Ishikawa (cell line): ENCODE measurements at regions not wholly inside any gene's neighbourhood (a gene's known extent, or its start where the extent isn't known, plus 50 kb on each side); places are given as distances from the start of the nearest gene placed in this dataset.

ENCODE experiments used
- CEBPB ChIP-seq: IDR thresholded peaks from 2 replicates; pipeline ENCODE4 v1.6.1; 2012
- CREB1 ChIP-seq: IDR thresholded peaks from 2 replicates; pipeline ENCODE4 v1.6.1; 2012; ENCODE audit warnings: low read depth
- EGR1 ChIP-seq: IDR thresholded peaks from 2 replicates; pipeline ENCODE4 v1.6.1; 2012
- EP300 ChIP-seq: IDR thresholded peaks from 2 replicates; pipeline ENCODE4 v1.6.1; 2012; ENCODE audit warnings: borderline replicate concordance
- FOXM1 ChIP-seq: IDR thresholded peaks from 2 replicates; pipeline ENCODE4 v1.6.1; 2012; ENCODE audit warnings: low read depth, borderline replicate concordance
- NFIC ChIP-seq: IDR thresholded peaks from 2 replicates; pipeline ENCODE4 v1.6.1; 2012
- RAD21 ChIP-seq: IDR thresholded peaks from 2 replicates; pipeline ENCODE4 v1.6.1; 2012; ENCODE audit warnings: low read depth
- TAF1 ChIP-seq: IDR thresholded peaks from 2 replicates; pipeline ENCODE4 v1.6.1; 2012; ENCODE audit warnings: low read depth, mild to moderate bottlenecking
- TCF12 ChIP-seq: IDR thresholded peaks from 2 replicates; pipeline ENCODE4 v1.6.1; 2012; ENCODE audit warnings: low read depth
- TEAD4 ChIP-seq: IDR thresholded peaks from 2 replicates; pipeline ENCODE4 v1.6.1; 2012
- YY1 ChIP-seq: IDR thresholded peaks from 2 replicates; pipeline ENCODE4 v1.6.1; 2012; ENCODE audit warnings: low read depth
- ZBTB7A ChIP-seq: IDR thresholded peaks from 2 replicates; pipeline ENCODE4 v1.6.1; 2012; ENCODE audit warnings: low read depth
- TF ChIP-seq, protein P1 (sequence below): IDR thresholded peaks from 2 replicates; pipeline ENCODE4 v1.6.1; 2012
- TF ChIP-seq, protein P2 (sequence below): IDR thresholded peaks from 2 replicates; pipeline ENCODE4 v1.6.1; 2012; ENCODE audit warnings: low read depth, mild to moderate bottlenecking
- TF ChIP-seq, protein P3 (sequence below): IDR thresholded peaks from 2 replicates; pipeline ENCODE4 v1.6.1; 2012

DNA sequence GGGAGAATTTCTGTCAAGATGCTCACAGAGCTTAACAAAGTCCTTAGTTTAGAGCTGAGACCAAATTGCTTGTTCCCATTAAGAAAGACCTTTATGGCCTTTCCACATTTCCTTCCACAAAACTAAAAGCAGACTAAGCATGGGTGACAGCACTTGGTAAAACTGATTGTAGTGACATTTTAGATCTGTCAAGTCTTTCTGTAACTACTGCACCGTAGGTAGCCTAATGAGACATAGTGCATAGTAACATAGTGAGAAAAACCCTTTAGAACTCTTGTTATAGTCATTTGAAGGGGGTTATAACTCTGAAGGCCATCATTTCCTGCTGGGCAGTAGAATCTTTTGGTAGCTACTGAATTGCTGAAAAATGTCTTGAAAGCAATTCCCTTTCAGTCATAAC is 990.9 kb upstream of the CNTN5 start:
- TF ChIP-seq FOXM1 (no peak), EGR1 (no peak), NFIC (no peak), RAD21 (no peak), YY1 (no peak), CREB1 (no peak), ZBTB7A (no peak), TEAD4 (no peak)
- TF ChIP-seq, protein P1, sequence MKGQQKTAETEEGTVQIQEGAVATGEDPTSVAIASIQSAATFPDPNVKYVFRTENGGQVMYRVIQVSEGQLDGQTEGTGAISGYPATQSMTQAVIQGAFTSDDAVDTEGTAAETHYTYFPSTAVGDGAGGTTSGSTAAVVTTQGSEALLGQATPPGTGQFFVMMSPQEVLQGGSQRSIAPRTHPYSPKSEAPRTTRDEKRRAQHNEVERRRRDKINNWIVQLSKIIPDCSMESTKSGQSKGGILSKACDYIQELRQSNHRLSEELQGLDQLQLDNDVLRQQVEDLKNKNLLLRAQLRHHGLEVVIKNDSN: no peak
- TF ChIP-seq, protein P2, sequence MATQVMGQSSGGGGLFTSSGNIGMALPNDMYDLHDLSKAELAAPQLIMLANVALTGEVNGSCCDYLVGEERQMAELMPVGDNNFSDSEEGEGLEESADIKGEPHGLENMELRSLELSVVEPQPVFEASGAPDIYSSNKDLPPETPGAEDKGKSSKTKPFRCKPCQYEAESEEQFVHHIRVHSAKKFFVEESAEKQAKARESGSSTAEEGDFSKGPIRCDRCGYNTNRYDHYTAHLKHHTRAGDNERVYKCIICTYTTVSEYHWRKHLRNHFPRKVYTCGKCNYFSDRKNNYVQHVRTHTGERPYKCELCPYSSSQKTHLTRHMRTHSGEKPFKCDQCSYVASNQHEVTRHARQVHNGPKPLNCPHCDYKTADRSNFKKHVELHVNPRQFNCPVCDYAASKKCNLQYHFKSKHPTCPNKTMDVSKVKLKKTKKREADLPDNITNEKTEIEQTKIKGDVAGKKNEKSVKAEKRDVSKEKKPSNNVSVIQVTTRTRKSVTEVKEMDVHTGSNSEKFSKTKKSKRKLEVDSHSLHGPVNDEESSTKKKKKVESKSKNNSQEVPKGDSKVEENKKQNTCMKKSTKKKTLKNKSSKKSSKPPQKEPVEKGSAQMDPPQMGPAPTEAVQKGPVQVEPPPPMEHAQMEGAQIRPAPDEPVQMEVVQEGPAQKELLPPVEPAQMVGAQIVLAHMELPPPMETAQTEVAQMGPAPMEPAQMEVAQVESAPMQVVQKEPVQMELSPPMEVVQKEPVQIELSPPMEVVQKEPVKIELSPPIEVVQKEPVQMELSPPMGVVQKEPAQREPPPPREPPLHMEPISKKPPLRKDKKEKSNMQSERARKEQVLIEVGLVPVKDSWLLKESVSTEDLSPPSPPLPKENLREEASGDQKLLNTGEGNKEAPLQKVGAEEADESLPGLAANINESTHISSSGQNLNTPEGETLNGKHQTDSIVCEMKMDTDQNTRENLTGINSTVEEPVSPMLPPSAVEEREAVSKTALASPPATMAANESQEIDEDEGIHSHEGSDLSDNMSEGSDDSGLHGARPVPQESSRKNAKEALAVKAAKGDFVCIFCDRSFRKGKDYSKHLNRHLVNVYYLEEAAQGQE: no peak

DNA sequence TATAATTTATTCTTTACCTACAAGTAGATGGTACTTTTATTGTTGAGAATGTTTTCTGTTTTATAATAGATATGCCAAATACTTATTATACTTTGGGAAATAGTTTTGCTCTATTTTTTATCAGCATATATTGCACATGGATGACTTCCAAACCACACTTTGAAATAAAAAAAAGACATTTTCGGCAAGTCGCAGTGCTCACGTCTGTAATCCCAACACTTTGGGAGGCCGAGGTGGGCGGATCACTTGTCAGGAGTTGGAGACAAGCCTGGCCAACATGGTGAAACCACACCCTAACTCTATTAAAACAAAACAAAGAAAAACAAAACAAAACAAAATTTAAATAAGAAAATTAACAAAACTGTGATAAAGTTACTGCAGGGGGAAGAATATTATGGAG is 983.9 kb upstream of the CNTN5 start:
- TF ChIP-seq NFIC: no peak
- no peak for TF ChIP-seq TCF12
- no peak for TF ChIP-seq EGR1
- TF ChIP-seq, protein P1: no peak
- no peak for TF ChIP-seq YY1
- TF ChIP-seq ZBTB7A: no peak
- TF ChIP-seq CREB1: no peak
- no peak for TF ChIP-seq RAD21
- no peak for TF ChIP-seq EP300
- no peak for TF ChIP-seq TAF1

DNA sequence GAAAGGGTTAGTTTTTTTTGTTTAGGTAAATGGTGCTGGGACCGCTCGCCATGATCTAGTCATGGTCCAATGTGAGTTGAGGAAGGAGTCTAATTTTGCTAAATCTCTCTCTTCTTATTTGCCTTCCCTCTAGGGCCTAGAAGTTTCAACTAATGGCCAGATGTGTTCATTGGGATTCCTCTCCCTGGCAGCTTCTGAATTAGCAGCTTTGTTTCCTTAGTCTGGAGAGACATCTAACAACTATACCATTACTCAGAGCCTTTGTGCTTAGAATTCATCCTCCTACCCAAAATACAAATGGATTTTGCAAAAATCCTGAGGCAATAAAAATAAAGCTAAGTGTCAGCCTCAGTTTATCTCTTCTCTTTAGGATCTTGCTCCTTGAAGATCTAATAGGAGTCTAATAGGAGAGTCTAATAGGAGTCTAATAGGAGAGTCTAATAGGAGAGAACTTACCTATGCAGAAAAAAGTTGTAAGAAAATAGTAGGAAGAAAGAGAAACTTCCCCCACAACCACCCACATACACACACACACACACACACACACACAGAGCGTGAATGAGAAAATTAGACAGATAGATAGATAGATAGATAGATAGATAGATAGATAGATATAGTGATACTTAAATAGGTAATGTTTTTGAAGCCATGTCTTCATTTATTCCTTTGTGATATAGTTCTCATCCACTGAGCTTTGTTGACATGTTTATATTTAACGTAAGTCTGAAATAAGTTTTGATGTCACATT is 980.5 kb upstream of the CNTN5 start:
- TF ChIP-seq FOXM1 (no peak), CEBPB (no peak), ZBTB7A (no peak), TEAD4 (no peak), TCF12 (no peak), EP300 (no peak), TAF1 (no peak)
- TF ChIP-seq, protein P2: no peak
- TF ChIP-seq, protein P1: no peak

DNA sequence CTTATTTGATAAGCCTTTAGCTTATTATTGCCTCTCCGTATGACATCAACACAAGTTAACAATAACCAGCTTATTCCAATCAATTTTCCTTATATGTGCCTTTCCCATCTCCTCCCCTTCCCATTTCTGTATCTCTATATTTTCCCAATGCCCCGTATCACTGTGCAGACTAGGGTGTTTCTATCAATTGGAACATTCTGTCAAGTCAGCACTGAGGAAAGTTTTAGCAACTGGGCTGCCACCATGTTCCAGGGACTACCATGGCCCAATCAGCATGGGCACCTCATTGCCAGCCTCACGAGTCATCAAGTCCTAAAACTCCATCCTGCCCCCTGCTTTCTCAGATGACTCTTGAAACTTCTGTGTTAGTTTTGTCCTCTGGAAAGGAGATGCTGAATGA is 973.1 kb upstream of the CNTN5 start:
- TF ChIP-seq TAF1: no peak
- no peak for TF ChIP-seq ZBTB7A
- TF ChIP-seq, protein P1: no peak
- TF ChIP-seq NFIC: no peak
- no peak for TF ChIP-seq FOXM1

DNA sequence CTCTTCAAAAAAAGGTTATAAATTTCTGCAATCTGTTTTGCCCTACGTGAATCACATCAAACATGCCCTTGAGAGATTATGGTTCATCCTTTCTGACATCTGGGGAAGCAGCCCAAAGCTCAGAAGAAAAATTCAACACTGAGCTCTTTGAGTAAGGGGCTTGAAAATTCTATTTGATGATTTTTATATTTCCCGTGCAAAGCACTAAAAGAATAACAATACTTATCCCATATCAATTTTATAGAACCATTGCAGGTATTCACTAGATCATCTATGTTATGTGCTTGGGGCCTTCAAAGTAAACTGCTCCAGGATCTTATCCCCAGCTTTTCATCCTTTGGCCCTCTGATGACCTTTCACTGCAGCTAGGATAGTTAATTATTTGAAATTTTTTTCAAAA is 966.9 kb upstream of the CNTN5 start:
- no peak for TF ChIP-seq TAF1
- TF ChIP-seq RAD21: no peak
- TF ChIP-seq TCF12: no peak
- TF ChIP-seq, protein P1: no peak
- no peak for TF ChIP-seq ZBTB7A

DNA sequence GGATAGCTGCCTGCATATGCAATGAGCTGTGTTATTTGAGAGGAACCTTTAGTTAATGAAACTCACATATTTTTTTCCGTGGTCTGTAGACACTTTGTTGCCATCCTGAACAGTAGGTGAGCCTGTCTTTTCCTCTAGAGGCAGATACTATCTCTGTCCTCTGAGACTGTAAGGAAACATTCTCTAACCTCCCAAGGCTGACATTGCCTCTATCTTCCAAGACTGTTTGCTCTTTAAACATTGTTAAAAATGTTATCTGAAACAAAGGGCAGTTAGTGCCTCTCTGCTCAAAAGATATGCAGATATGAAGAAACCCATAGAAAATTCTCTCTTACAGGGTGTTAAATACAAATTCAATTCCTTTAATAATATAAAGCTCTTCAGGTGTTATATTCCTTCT is 963.8 kb upstream of the CNTN5 start:
- TF ChIP-seq, protein P1: no peak
- TF ChIP-seq ZBTB7A (no peak), TAF1 (no peak), RAD21 (no peak), CREB1 (no peak), TCF12 (no peak), YY1 (no peak), CEBPB (no peak), EP300 (no peak)
- TF ChIP-seq, protein P3, sequence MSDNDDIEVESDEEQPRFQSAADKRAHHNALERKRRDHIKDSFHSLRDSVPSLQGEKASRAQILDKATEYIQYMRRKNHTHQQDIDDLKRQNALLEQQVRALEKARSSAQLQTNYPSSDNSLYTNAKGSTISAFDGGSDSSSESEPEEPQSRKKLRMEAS: no peak
- TF ChIP-seq, protein P2: no peak
